Adrenal gland (tissue), 9 donors: ENCODE measurements at regions not wholly inside any gene's neighbourhood (a gene's known extent, or its start where the extent isn't known, plus 50 kb on each side); places are given as distances from the start of the nearest gene placed in this dataset.

ENCODE experiments used
- DNase-seq, 7 donors: peaks; one replicate each; pipeline ENCODE4 v3.0.0-alpha.2; 2019 to 2020
- H3K27ac ChIP-seq, 5 donors: fragments of 200-600 bp; sonication (generic) in 4 of 5; 1 replicate in 3 of 5; 2 replicates in 2 of 5; pipeline versions ENCODE4 v1.5.1 to v1.8.0; 2016 to 2020; ENCODE audit warnings: mild to moderate bottlenecking in 1 of 5
- H3K27me3 ChIP-seq: fragments of 200-600 bp; 2 replicates; pipeline ENCODE4 v1.8.0; 2021
- H3K36me3 ChIP-seq, 2 donors: fragments of 200-600 bp; replicated peaks in 1 of 2; 1 replicate in 1 of 2; 2 replicates in 1 of 2; pipeline versions ENCODE4 v1.5.1 to v1.8.0; 2018 to 2022
- H3K4me1 ChIP-seq, 2 donors: fragments of 200-600 bp; replicated peaks in 1 of 2; 1 replicate in 1 of 2; 2 replicates in 1 of 2; pipeline versions ENCODE4 v1.5.1 to v1.8.0; 2018 to 2021
- H3K4me3 ChIP-seq, 4 donors: fragments of 200-600 bp; sonication (generic) in 3 of 4; one replicate each; pipeline ENCODE4 v1.5.1; 2016 to 2018
- H3K9me3 ChIP-seq, 3 donors: fragments of 200-600 bp; sonication (generic) in 1 of 3; replicated peaks in 1 of 3; 1 replicate in 2 of 3; 2 replicates in 1 of 3; pipeline versions ENCODE4 v1.5.1 to v1.8.0; 2016 to 2021
- CTCF ChIP-seq, 6 experiments: fragments of 450-650 bp in 4 of 6; fragments of 200-600 bp in 2 of 6; sonication (generic) in 1 of 6; IDR thresholded peaks; 1 replicate in 5 of 6; 2 replicates in 1 of 6; pipeline versions ENCODE4 v1.5.1 to v1.8.0; 2016 to 2021; ENCODE audit warnings: antibody characterized with exemption in 6 of 6, mild to moderate bottlenecking in 2 of 6, moderate library complexity in 1 of 6
- POLR2A ChIP-seq, 2 donors: fragments of 450-650 bp; IDR thresholded peaks; one replicate each; pipeline ENCODE4 v1.6.1; 2017; ENCODE audit warnings: antibody characterized with exemption in 2 of 2, mild to moderate bottlenecking in 2 of 2, moderate library complexity in 1 of 2
- WGBS, 4 donors: extraction: QIAGEN DNeasy Blood & Tissue Kit in 2 of 4; methylation state at CpG; one replicate each; pipeline versions ENCODE4 v1.1.5 to v1.1.7; 2013 to 2017; 5-methylcytosine and 5-hydroxymethylcytosine counted together
- intact Hi-C, 2 donors: fragments of 100-400 bp; cut with DNase I; formaldehyde crosslinking; loops; one replicate each; pipeline versions ENCODE4 v1.14.1 to v1.15.0; 2022 to 2023
- donor health status: healthy with polysubstance abuse.
- donor health status: Bipolar disorder and iron deficiency.
- donor health status: DM: yes; HTN: yes; CAD: no.
- donor health status: DM: no; HTN: no; CAD: no.
- donor health status: DM: no; HTN: no; CAD: no.

- no peak for DNase-seq
- H3K27me3 ChIP-seq = no peaks in the 10 kb centered on the region
- intact Hi-C loops = no loop called here
Observed at GRCh38 chr1:101546885-101547284, 310.1 kb downstream of the S1PR1 start.

DNA sequence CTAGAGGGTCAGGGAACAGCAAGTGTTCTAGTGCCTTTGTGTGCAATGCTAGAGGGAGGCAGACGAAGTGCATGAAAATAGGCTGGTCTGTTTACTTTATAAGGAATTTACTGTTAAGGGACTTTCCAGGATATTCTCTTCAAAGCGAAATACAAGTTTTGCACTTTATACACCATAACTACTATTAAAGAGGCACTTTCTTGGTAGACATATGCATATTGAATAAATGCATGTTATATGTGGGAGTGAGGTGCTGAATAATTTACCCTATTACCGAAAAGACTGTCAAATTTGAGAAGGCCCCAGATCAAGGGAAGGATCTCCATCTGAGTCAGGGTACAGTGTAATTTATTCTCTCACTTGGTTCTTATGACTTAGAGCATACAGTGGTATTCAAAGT lies 310.5 kb downstream of the S1PR1 start:
- H3K36me3 ChIP-seq = no peaks in the 10 kb centered on the region
- H3K9me3 ChIP-seq = no peaks in the 10 kb centered on the region
- H3K4me1 ChIP-seq = no peaks in the 10 kb centered on the region
- no peak overlapping the region for H3K4me3 ChIP-seq
- no peaks in the 10 kb centered on the region for H3K27me3 ChIP-seq
- intact Hi-C loops = no loop called here
- 56 to 67% (median 61%) methylated on average over 3 of the region's 3 CpGs for WGBS, 4 donors
- no peak for DNase-seq
- TF ChIP-seq POLR2A (IDR thresholded peaks at IDR 0.05) (no peak), CTCF (IDR thresholded peaks at IDR 0.05) (no peak)
- H3K27ac ChIP-seq = no peak overlapping the region

More at GRCh38 chr1:101546885-101547284, 310.1 kb downstream of the S1PR1 start:
- H3K36me3 ChIP-seq = no peaks in the 10 kb centered on the region
- H3K9me3 ChIP-seq = no peaks in the 10 kb centered on the region
- no peaks in the 10 kb centered on the region for H3K4me1 ChIP-seq
- H3K4me3 ChIP-seq = no peak overlapping the region
- TF ChIP-seq POLR2A (IDR thresholded peaks at IDR 0.05) (no peak), CTCF (IDR thresholded peaks at IDR 0.05) (no peak)
- 0 to 27% (median 0%) methylated on average over 1 of the region's 1 CpG for WGBS, 4 donors
- H3K27ac ChIP-seq = no peak overlapping the region

- Histone ChIP-seq H3K4me3 (no peak overlapping the region), H3K4me1 (no peaks in the 10 kb centered on the region), H3K36me3 (no peaks in the 10 kb centered on the region), H3K27me3 (no peaks in the 10 kb centered on the region), H3K9me3 (no peaks in the 10 kb centered on the region), H3K27ac (no peak overlapping the region)
- DNase-seq = no peak
- TF ChIP-seq POLR2A (IDR thresholded peaks at IDR 0.05) (no peak), CTCF (IDR thresholded peaks at IDR 0.05) (no peak)
- intact Hi-C loops = no loop called here
Observed at GRCh38 chr1:101548376-101548775, 311.6 kb downstream of the S1PR1 start.

DNA sequence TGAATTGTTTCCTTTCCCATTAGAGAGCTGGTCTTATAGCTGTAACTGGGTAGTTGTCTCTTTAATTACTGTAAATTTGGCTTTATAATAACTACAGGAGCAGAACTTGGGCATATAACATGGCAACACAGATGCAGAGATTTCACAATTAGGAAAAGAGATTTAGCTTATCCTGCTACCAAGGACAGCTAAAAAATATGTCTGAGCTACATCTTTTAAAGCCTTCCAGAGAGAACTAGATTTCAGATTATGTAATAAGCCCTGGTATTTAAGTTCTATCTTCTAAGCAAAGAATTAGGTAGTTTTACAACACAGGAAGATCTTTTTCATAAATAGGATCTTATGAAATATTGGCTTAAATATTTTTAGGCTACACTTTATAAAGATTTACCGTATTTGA lies 313.8 kb downstream of the S1PR1 start:
- Histone ChIP-seq H3K36me3 (no peaks in the 10 kb centered on the region), H3K27me3 (no peaks in the 10 kb centered on the region), H3K27ac (no peak overlapping the region), H3K4me3 (no peak overlapping the region), H3K4me1 (no peaks in the 10 kb centered on the region), H3K9me3 (no peaks in the 10 kb centered on the region)
- TF ChIP-seq CTCF (IDR thresholded peaks at IDR 0.05) = no peak
- TF ChIP-seq POLR2A (IDR thresholded peaks at IDR 0.05) = no peak
- WGBS, 4 donors = 87 to 94% (median 91%) methylated on average over 1 of the region's 1 CpG
- intact Hi-C loops = no loop called here
- no peak for DNase-seq
